WTC11 (cell line): ENCODE measurements at regions not wholly inside any gene's neighbourhood (a gene's known extent, or its start where the extent isn't known, plus 50 kb on each side); places are given as distances from the start of the nearest gene placed in this dataset.

Experiments used
- ATAC-seq: fragments of 200-7000 bp; cut with Tn5 transposase; 2 replicates; pipeline ENCODE4 v1.10.0; 2021; ENCODE audit warnings: mild to moderate bottlenecking, moderate library complexity
- CTCF ChIA-PET: fragments of 300-600 bp; sonication (Branson Sonifier 250); formaldehyde crosslinking; loops from one replicate; lab custom pipeline; 2021; ENCODE audit warnings: antibody characterized with exemption; lab: Charles Lee
- POLR2A ChIA-PET: fragments of 350-600 bp; sonication (Branson Sonifier 250); formaldehyde crosslinking; loops from one replicate; lab custom pipeline; 2021; ENCODE audit warnings: antibody characterized with exemption; lab: Charles Lee
- DNase-seq: peaks from one replicate; pipeline ENCODE4 v3.0.0; 2021; ENCODE audit warnings: low spot score
- H3K27ac Mint-ChIP-seq: 2 replicates; pipeline ENCODE4 v1.8.0; 2021; ENCODE audit warnings: mixed read lengths
- H3K27me3 Mint-ChIP-seq: 2 replicates; pipeline ENCODE4 v1.8.0; 2021; ENCODE audit warnings: low read depth, mild to moderate bottlenecking, moderate library complexity, mixed read lengths
- H3K36me3 Mint-ChIP-seq: 2 replicates; pipeline ENCODE4 v1.8.0; 2021; ENCODE audit warnings: mixed read lengths
- H3K4me1 Mint-ChIP-seq: 2 replicates; pipeline ENCODE4 v1.8.0; 2022; ENCODE audit warnings: mixed read lengths
- H3K4me3 Mint-ChIP-seq: 2 replicates; pipeline ENCODE4 v1.8.0; 2021; ENCODE audit warnings: mild to moderate bottlenecking, moderate library complexity, mixed read lengths
- H3K9me3 Mint-ChIP-seq: 2 replicates; pipeline ENCODE4 v1.8.0; 2021; ENCODE audit warnings: mixed read lengths
- CBFB ChIP-seq: sonication (generic); formaldehyde crosslinking; IDR thresholded peaks from 2 replicates; pipeline ENCODE4 v1.8.1; 2022; ENCODE audit warnings: mild to moderate bottlenecking, low read depth, missing genetic modification reagents
- ELF4 ChIP-seq: sonication (generic); formaldehyde crosslinking; IDR thresholded peaks from 2 replicates; pipeline ENCODE4 v1.8.1; 2022; ENCODE audit warnings: low read depth, mild to moderate bottlenecking, moderate library complexity, missing genetic modification reagents
- JUN ChIP-seq: sonication (generic); formaldehyde crosslinking; IDR thresholded peaks from 2 replicates; pipeline ENCODE4 v1.8.0; 2023; ENCODE audit warnings: mild to moderate bottlenecking, missing genetic modification reagents
- MYBL2 ChIP-seq: sonication (generic); formaldehyde crosslinking; IDR thresholded peaks from 2 replicates; pipeline ENCODE4 v1.8.1; 2023; ENCODE audit warnings: mild to moderate bottlenecking, moderate library complexity, missing genetic modification reagents
- NFYB ChIP-seq: sonication (generic); formaldehyde crosslinking; conservative IDR thresholded peaks from 2 replicates; pipeline ENCODE4 v1.8.0; 2022; ENCODE audit warnings: low read depth, missing genetic modification reagents
- NR2C2 ChIP-seq: sonication (generic); formaldehyde crosslinking; IDR thresholded peaks from 2 replicates; pipeline ENCODE4 v1.8.0; 2022; ENCODE audit warnings: mild to moderate bottlenecking, missing genetic modification reagents
- OVOL2 ChIP-seq: fragments of 250-450 bp; sonication (Bioruptor Pico); IDR thresholded peaks from 2 replicates; pipeline ENCODE4 v1.9.0; 2021; ENCODE audit warnings: mild to moderate bottlenecking, borderline replicate concordance
- PRRX2 ChIP-seq: fragments of 250-450 bp; sonication (Bioruptor Pico); IDR thresholded peaks from 2 replicates; pipeline ENCODE4 v1.8.0; 2021; ENCODE audit warnings: mild to moderate bottlenecking
- SMAD4 ChIP-seq: sonication (generic); formaldehyde crosslinking; IDR thresholded peaks from 2 replicates; pipeline ENCODE4 v1.8.0; 2022; ENCODE audit warnings: mild to moderate bottlenecking, missing genetic modification reagents
- SP1 ChIP-seq: sonication (generic); formaldehyde crosslinking; conservative IDR thresholded peaks from 2 replicates; pipeline ENCODE4 v1.8.1; 2022; ENCODE audit warnings: missing genetic modification reagents
- ZNF138 ChIP-seq: sonication (generic); formaldehyde crosslinking; conservative IDR thresholded peaks from 2 replicates; pipeline ENCODE4 v1.8.1; 2022; ENCODE audit warnings: mild to moderate bottlenecking, moderate library complexity, missing genetic modification reagents
- ZNF423 ChIP-seq: fragments of 250-450 bp; sonication (Bioruptor Pico); IDR thresholded peaks from 2 replicates; pipeline ENCODE4 v2.1.2; 2022; ENCODE audit warnings: mild to moderate bottlenecking, moderate library complexity
- TF ChIP-seq, protein P1 (sequence below): sonication (generic); formaldehyde crosslinking; IDR thresholded peaks from 2 replicates; pipeline ENCODE4 v1.8.0; 2022; ENCODE audit warnings: mild to moderate bottlenecking, missing genetic modification reagents
- TF ChIP-seq, protein P2 (sequence below): sonication (generic); formaldehyde crosslinking; IDR thresholded peaks from 2 replicates; pipeline ENCODE4 v1.8.1; 2023; ENCODE audit warnings: mild to moderate bottlenecking, moderate library complexity, missing genetic modification reagents
- TF ChIP-seq, protein P3 (sequence below): fragments of 250-450 bp; sonication (Bioruptor Pico); IDR thresholded peaks from 2 replicates; pipeline ENCODE4 v2.1.2; 2022; ENCODE audit warnings: mild to moderate bottlenecking, moderate library complexity
- TF ChIP-seq, protein P4 (sequence below): fragments of 250-450 bp; sonication (Bioruptor Pico); IDR thresholded peaks from 2 replicates; pipeline ENCODE4 v1.9.0; 2021; ENCODE audit warnings: moderate library complexity, mild to moderate bottlenecking, inconsistent platforms, borderline replicate concordance
- TF ChIP-seq, protein P5 (sequence below): sonication (generic); formaldehyde crosslinking; IDR thresholded peaks from 2 replicates; pipeline ENCODE4 v1.8.0; 2022; ENCODE audit warnings: mild to moderate bottlenecking, missing genetic modification reagents
- TF ChIP-seq, protein P6 (sequence below): sonication (generic); formaldehyde crosslinking; IDR thresholded peaks from 2 replicates; pipeline ENCODE4 v1.8.1; 2023; ENCODE audit warnings: mild to moderate bottlenecking, missing genetic modification reagents

DNA sequence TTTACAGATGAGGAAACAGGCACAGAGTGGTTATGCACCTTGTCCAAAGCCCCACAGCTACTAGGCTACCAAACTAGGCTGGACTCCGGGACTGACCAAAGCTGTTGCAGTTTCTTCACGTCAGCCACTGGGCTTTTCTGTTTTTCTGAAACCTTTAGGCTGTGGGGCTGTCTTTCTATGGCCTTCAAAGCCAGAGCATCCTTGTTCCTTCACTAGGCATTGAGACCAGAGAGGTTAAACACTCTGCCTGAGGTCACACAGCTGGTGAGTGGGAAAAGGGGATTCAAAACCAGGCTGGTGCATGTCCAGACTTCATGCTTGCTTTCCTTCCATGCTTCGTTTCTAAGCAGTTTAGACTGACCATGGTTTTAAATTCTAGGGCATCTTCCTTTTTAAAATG lies 97.5 kb upstream of the KCNG1 start:
- H3K9me3 Mint-ChIP-seq, result no peaks in the 10 kb centered on the region
- DNase-seq, result no peak
- TF ChIP-seq, protein P1, sequence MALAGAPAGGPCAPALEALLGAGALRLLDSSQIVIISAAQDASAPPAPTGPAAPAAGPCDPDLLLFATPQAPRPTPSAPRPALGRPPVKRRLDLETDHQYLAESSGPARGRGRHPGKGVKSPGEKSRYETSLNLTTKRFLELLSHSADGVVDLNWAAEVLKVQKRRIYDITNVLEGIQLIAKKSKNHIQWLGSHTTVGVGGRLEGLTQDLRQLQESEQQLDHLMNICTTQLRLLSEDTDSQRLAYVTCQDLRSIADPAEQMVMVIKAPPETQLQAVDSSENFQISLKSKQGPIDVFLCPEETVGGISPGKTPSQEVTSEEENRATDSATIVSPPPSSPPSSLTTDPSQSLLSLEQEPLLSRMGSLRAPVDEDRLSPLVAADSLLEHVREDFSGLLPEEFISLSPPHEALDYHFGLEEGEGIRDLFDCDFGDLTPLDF (CRISPR knock-in tag), result no peak
- no peak for TF ChIP-seq ELF4
- TF ChIP-seq, protein P2, sequence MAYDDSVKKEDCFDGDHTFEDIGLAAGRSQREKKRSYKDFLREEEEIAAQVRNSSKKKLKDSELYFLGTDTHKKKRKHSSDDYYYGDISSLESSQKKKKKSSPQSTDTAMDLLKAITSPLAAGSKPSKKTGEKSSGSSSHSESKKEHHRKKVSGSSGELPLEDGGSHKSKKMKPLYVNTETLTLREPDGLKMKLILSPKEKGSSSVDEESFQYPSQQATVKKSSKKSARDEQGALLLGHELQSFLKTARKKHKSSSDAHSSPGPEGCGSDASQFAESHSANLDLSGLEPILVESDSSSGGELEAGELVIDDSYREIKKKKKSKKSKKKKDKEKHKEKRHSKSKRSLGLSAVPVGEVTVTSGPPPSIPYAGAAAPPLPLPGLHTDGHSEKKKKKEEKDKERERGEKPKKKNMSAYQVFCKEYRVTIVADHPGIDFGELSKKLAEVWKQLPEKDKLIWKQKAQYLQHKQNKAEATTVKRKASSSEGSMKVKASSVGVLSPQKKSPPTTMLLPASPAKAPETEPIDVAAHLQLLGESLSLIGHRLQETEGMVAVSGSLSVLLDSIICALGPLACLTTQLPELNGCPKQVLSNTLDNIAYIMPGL (CRISPR knock-in tag), result no peak
- TF ChIP-seq MYBL2 (CRISPR knock-in tag), result no peak
- TF ChIP-seq OVOL2 (CRISPR knock-in tag), result no peak
- TF ChIP-seq SMAD4 (CRISPR knock-in tag), result no peak
- TF ChIP-seq NFYB (CRISPR knock-in tag), result no peak
- TF ChIP-seq, protein P3, sequence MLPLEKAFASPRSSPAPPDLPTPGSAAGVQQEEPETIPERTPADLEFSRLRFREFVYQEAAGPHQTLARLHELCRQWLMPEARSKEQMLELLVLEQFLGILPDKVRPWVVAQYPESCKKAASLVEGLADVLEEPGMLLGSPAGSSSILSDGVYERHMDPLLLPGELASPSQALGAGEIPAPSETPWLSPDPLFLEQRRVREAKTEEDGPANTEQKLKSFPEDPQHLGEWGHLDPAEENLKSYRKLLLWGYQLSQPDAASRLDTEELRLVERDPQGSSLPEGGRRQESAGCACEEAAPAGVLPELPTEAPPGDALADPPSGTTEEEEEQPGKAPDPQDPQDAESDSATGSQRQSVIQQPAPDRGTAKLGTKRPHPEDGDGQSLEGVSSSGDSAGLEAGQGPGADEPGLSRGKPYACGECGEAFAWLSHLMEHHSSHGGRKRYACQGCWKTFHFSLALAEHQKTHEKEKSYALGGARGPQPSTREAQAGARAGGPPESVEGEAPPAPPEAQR (CRISPR knock-in tag), result no peak
- TF ChIP-seq ZNF423 (CRISPR knock-in tag), result no peak
- TF ChIP-seq, all 79 proteins: peak for 0
- POLR2A ChIA-PET, result no interaction called here
- no peak overlapping the region for H3K4me3 Mint-ChIP-seq
- no peak overlapping the region for H3K27ac Mint-ChIP-seq
- no peaks in the 10 kb centered on the region for H3K36me3 Mint-ChIP-seq
- no peaks in the 10 kb centered on the region; the same call in 1 of the 2 replicates for H3K27me3 Mint-ChIP-seq
- H3K4me1 Mint-ChIP-seq, result peaks cover 30% of the 10 kb centered on the region
- CTCF ChIA-PET, result interaction anchor here (0.9 kb wide), 1 partner anchor 105 kb away, joined by 3 read pairs; no protein-coding TSS in a partner anchor
- ATAC-seq, result no peak

DNA sequence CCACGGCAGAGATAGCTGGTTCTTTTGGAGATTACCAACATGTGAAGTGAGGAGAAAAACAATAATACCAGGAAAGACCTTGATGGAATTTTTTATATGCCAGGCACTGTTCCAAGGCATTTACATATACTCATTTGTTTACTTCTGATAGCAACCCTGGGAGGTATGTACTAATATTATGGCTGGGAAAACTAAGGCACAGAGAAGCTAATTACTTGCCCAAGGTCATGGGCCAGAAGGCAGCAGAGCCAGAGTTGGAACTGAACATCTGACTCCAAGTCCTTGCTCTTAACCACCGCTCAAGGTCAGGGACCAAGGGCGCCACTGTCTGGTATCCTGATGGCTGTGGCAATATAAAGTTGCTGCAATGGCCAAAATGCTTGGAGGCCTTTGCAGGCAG lies 97.0 kb upstream of the KCNG1 start:
- TF ChIP-seq PRRX2 (CRISPR knock-in tag) (no peak), CBFB (CRISPR knock-in tag) (no peak), NR2C2 (CRISPR knock-in tag) (no peak), SP1 (CRISPR knock-in tag) (no peak), NFYB (CRISPR knock-in tag) (no peak), ZNF138 (CRISPR knock-in tag) (no peak), MYBL2 (CRISPR knock-in tag) (no peak), JUN (CRISPR knock-in tag) (no peak)
- TF ChIP-seq, protein P4, sequence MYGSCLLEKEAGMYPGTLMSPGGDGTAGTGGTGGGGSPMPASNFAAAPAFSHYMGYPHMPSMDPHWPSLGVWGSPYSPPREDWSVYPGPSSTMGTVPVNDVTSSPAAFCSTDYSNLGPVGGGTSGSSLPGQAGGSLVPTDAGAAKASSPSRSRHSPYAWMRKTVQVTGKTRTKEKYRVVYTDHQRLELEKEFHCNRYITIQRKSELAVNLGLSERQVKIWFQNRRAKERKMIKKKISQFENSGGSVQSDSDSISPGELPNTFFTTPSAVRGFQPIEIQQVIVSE (CRISPR knock-in tag), result no peak
- TF ChIP-seq, protein P5, sequence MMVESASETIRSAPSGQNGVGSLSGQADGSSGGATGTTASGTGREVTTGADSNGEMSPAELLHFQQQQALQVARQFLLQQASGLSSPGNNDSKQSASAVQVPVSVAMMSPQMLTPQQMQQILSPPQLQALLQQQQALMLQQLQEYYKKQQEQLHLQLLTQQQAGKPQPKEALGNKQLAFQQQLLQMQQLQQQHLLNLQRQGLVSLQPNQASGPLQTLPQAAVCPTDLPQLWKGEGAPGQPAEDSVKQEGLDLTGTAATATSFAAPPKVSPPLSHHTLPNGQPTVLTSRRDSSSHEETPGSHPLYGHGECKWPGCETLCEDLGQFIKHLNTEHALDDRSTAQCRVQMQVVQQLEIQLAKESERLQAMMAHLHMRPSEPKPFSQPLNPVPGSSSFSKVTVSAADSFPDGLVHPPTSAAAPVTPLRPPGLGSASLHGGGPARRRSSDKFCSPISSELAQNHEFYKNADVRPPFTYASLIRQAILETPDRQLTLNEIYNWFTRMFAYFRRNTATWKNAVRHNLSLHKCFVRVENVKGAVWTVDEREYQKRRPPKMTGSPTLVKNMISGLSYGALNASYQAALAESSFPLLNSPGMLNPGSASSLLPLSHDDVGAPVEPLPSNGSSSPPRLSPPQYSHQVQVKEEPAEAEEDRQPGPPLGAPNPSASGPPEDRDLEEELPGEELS (CRISPR knock-in tag), result no peak
- TF ChIP-seq, protein P6, sequence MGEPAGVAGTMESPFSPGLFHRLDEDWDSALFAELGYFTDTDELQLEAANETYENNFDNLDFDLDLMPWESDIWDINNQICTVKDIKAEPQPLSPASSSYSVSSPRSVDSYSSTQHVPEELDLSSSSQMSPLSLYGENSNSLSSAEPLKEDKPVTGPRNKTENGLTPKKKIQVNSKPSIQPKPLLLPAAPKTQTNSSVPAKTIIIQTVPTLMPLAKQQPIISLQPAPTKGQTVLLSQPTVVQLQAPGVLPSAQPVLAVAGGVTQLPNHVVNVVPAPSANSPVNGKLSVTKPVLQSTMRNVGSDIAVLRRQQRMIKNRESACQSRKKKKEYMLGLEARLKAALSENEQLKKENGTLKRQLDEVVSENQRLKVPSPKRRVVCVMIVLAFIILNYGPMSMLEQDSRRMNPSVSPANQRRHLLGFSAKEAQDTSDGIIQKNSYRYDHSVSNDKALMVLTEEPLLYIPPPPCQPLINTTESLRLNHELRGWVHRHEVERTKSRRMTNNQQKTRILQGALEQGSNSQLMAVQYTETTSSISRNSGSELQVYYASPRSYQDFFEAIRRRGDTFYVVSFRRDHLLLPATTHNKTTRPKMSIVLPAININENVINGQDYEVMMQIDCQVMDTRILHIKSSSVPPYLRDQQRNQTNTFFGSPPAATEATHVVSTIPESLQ (CRISPR knock-in tag), result no peak
- H3K9me3 Mint-ChIP-seq, result no peaks in the 10 kb centered on the region
- H3K27ac Mint-ChIP-seq, result no peak overlapping the region
- peaks cover 30% of the 10 kb centered on the region for H3K4me1 Mint-ChIP-seq
- no peak overlapping the region for H3K4me3 Mint-ChIP-seq
- DNase-seq (no peak), ATAC-seq (no peak)
- no peaks in the 10 kb centered on the region; the same call in 1 of the 2 replicates for H3K27me3 Mint-ChIP-seq
- H3K36me3 Mint-ChIP-seq, result no peaks in the 10 kb centered on the region
- CTCF ChIA-PET, result interaction anchor here (0.5 to 0.9 kb wide), 3 partner anchors 104 to 504 kb away, joined by 3 read pairs; no protein-coding TSS in a partner anchor
- POLR2A ChIA-PET, result no interaction called here
